OCI-LY3 (cell line): ENCODE measurements at regions not wholly inside any gene's neighbourhood (a gene's known extent, or its start where the extent isn't known, plus 50 kb on each side); places are given as distances from the start of the nearest gene placed in this dataset.

Experiments
- CTCF ChIP-seq: fragments of 200-600, 300-600 bp; sonication (generic); IDR thresholded peaks from 2 replicates; pipeline ENCODE4 v1.5.1; 2014; ENCODE audit warnings: antibody characterized with exemption, low read length, low read depth
- EZH2phosphoT487 ChIP-seq: fragments of 200-600 bp; shearing (Covaris generic); IDR thresholded peaks from 2 replicates; pipeline ENCODE4 v1.6.1; 2018; ENCODE audit warnings: antibody characterized with exemption, mixed run types, low read depth

GRCh38 chr5:161230221-161230620, 316.3 kb downstream of the GABRB2 start:
- TF ChIP-seq CTCF (no peak), EZH2phosphoT487 (no peak)
